Panc1 (cell line): ENCODE measurements at regions not wholly inside any gene's neighbourhood (a gene's known extent, or its start where the extent isn't known, plus 50 kb on each side); places are given as distances from the start of the nearest gene placed in this dataset.

Experiments
- ATAC-seq: fragments of 200-7000 bp; cut with Tn5 transposase; 2 replicates; pipeline ENCODE4 v1.9.1; 2020; ENCODE audit warnings: mild to moderate bottlenecking, moderate library complexity
- BruUV-seq: library from RNA; stranded (reverse); fragments of 400-500 nt; replicated peaks from 2 replicates; lab custom pipeline; 2021; lab: Mats Ljungman, UMichigan
- CTCF ChIA-PET: fragments of 300-600 bp; sonication (Branson Sonifier 250); formaldehyde crosslinking; loops from one replicate; lab custom pipeline; 2022; ENCODE audit warnings: antibody characterized with exemption; lab: Charles Lee
- POLR2A ChIA-PET: fragments of 300-600 bp; sonication (Branson Sonifier 250); formaldehyde crosslinking; loops from one replicate; lab custom pipeline; 2022; ENCODE audit warnings: antibody characterized with exemption; lab: Charles Lee
- DNase-seq: peaks from one replicate; pipeline ENCODE4 v3.0.0-alpha.2; 2010; ENCODE audit warnings: low read depth, low spot score
- H3K27ac ChIP-seq: 2 replicates; pipeline ENCODE4 v1.5.1; 2011; ENCODE audit warnings: mild to moderate bottlenecking, low read length, inconsistent platforms
- H3K27me3 ChIP-seq: fragments of 200-500 bp; sonication (Bioruptor generic); 2 replicates; pipeline ENCODE4 v1.6.0; 2014; ENCODE audit warnings: low read length, inconsistent platforms; ENCODE audit not compliant: control insufficient read depth, insufficient read depth
- H3K36me3 ChIP-seq: fragments of 200-500 bp; sonication (Bioruptor generic); 2 replicates; pipeline ENCODE4 v1.5.1; 2014; ENCODE audit warnings: inconsistent platforms, mild to moderate bottlenecking, low read length, moderate library complexity; ENCODE audit not compliant: control insufficient read depth, insufficient read depth
- H3K4me1 ChIP-seq: 2 replicates; pipeline ENCODE4 v1.5.1; 2011; ENCODE audit warnings: inconsistent platforms, mild to moderate bottlenecking, low read length, moderate library complexity; ENCODE audit not compliant: control insufficient read depth, insufficient read depth
- H3K4me3 ChIP-seq, 2 experiments: 2 replicates each; pipeline ENCODE4 v1.5.1; 2011 to 2012; ENCODE audit warnings: low read depth in 2 of 2, low read length in 2 of 2, mild to moderate bottlenecking in 2 of 2, inconsistent platforms in 1 of 2, moderate library complexity in 1 of 2
- H3K9me3 ChIP-seq: fragments of 200-500 bp; sonication (Bioruptor generic); 2 replicates; pipeline ENCODE4 v1.5.1; 2014; ENCODE audit warnings: low read depth, mild to moderate bottlenecking, inconsistent platforms, low read length, moderate library complexity; ENCODE audit not compliant: control insufficient read depth, insufficient read depth
- POLR2AphosphoS5 ChIP-seq: IDR thresholded peaks from 2 replicates; pipeline ENCODE4 v1.6.1; 2012; ENCODE audit warnings: mild to moderate bottlenecking, low read depth, low read length, moderate library complexity
- REST ChIP-seq, 2 experiments: IDR thresholded peaks; 2 replicates each; pipeline ENCODE4 v1.6.1; 2011 to 2012; ENCODE audit warnings: low read depth in 2 of 2, control low read depth in 1 of 2, low read length in 1 of 2, mild to moderate bottlenecking in 1 of 2, moderate library complexity in 1 of 2; ENCODE audit not compliant: insufficient read depth in 1 of 2
- SIN3A ChIP-seq: IDR thresholded peaks from 2 replicates; pipeline ENCODE4 v1.6.1; 2012; ENCODE audit warnings: low read depth, mild to moderate bottlenecking, low read length, moderate library complexity, borderline replicate concordance; ENCODE audit not compliant: insufficient read depth
- TCF7L2 ChIP-seq: IDR thresholded peaks from 2 replicates; pipeline ENCODE4 v1.6.1; 2011; ENCODE audit warnings: mild to moderate bottlenecking, low read depth, low read length, inconsistent platforms
- in situ Hi-C: cut with HindIII; loops from 2 replicates; pipeline ENCODE4 v1.10.0; 2016; ENCODE audit warnings: low sequenced_read_pairs, low pct_unique_long_range_greater_than_20kb
- intact Hi-C: fragments of 100-400 bp; cut with micrococcal nuclease; formaldehyde crosslinking; loops from one replicate; pipeline ENCODE4 v1.10.0; 2022; ENCODE audit not compliant: unreplicated experiment
- TF ChIP-seq, protein P1 (sequence below): fragments of 450-650 bp; IDR thresholded peaks from 2 replicates; pipeline ENCODE4 v1.5.1; 2017; ENCODE audit warnings: mild to moderate bottlenecking

- no peak for ATAC-seq
- CTCF ChIA-PET = no interaction called here
- H3K9me3 ChIP-seq = no peaks in the 10 kb centered on the region; the same call in 1 of the 2 replicates
- TF ChIP-seq REST (IDR thresholded peaks at IDR 0.05; ENCODE audit: insufficient read depth in 1 of 2, low read depth in 2 of 2, low read length in 1 of 2) = no peak
- TF ChIP-seq SIN3A = no peak
- TF ChIP-seq TCF7L2 = no peak
- TF ChIP-seq, protein P1, sequence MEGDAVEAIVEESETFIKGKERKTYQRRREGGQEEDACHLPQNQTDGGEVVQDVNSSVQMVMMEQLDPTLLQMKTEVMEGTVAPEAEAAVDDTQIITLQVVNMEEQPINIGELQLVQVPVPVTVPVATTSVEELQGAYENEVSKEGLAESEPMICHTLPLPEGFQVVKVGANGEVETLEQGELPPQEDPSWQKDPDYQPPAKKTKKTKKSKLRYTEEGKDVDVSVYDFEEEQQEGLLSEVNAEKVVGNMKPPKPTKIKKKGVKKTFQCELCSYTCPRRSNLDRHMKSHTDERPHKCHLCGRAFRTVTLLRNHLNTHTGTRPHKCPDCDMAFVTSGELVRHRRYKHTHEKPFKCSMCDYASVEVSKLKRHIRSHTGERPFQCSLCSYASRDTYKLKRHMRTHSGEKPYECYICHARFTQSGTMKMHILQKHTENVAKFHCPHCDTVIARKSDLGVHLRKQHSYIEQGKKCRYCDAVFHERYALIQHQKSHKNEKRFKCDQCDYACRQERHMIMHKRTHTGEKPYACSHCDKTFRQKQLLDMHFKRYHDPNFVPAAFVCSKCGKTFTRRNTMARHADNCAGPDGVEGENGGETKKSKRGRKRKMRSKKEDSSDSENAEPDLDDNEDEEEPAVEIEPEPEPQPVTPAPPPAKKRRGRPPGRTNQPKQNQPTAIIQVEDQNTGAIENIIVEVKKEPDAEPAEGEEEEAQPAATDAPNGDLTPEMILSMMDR = no peak
- no peak for TF ChIP-seq POLR2AphosphoS5
- in situ Hi-C loops = no loop called here
- H3K27ac ChIP-seq = no peak overlapping the region
- no peaks in the 10 kb centered on the region for H3K4me1 ChIP-seq
- no peaks in the 10 kb centered on the region for H3K27me3 ChIP-seq
- no peak overlapping the region for H3K4me3 ChIP-seq
- DNase-seq = no peak
- intact Hi-C loops = no loop called here
- no TSS peak for BruUV-seq
- H3K36me3 ChIP-seq = no peaks in the 10 kb centered on the region
- POLR2A ChIA-PET = no interaction called here
Observed at GRCh38 chr5:84685121-84685894, 300.6 kb upstream of the EDIL3 start.

- ChIA-PET CTCF (no interaction called here), POLR2A (no interaction called here)
- no peak for DNase-seq
- Histone ChIP-seq H3K9me3 (no peaks in the 10 kb centered on the region), H3K36me3 (no peaks in the 10 kb centered on the region), H3K27me3 (no peaks in the 10 kb centered on the region), H3K4me3 (no peak overlapping the region), H3K4me1 (no peaks in the 10 kb centered on the region), H3K27ac (no peak overlapping the region)
- BruUV-seq = no TSS peak
- ATAC-seq = no peak
- TF ChIP-seq TCF7L2 = no peak
- no peak for TF ChIP-seq SIN3A
- TF ChIP-seq, protein P1 = no peak
- no peak for TF ChIP-seq REST (IDR thresholded peaks at IDR 0.05; ENCODE audit: insufficient read depth in 1 of 2, low read depth in 2 of 2, low read length in 1 of 2)
- TF ChIP-seq POLR2AphosphoS5 = no peak
- intact Hi-C loops = no loop called here
- in situ Hi-C loops = no loop called here
Observed at GRCh38 chr5:84683594-84683993, 298.9 kb upstream of the EDIL3 start.
